HG02938 (cell line): ENCODE measurements at regions not wholly inside any gene's neighbourhood (a gene's known extent, or its start where the extent isn't known, plus 50 kb on each side); places are given as distances from the start of the nearest gene placed in this dataset.

Experiments used
- ATAC-seq: cut with Tn5 transposase; IDR thresholded peaks from one replicate; pipeline ENCODE4 v1.9.1; 2021; ENCODE audit warnings: mild to moderate bottlenecking, moderate library complexity; ENCODE audit not compliant: unreplicated experiment

GRCh38 chr9:99391937-99392594, 170.0 kb downstream of the SEC61B start:
- no peak for ATAC-seq

GRCh38 chr9:99392986-99393385, 170.9 kb downstream of the SEC61B start:
- no peak for ATAC-seq

GRCh38 chr9:99393993-99394392, 171.9 kb downstream of the SEC61B start:
- no peak for ATAC-seq

- ATAC-seq: no peak
Observed at GRCh38 chr9:99398241-99398640, 176.2 kb downstream of the SEC61B start.

GRCh38 chr9:99399474-99399873, 177.4 kb downstream of the SEC61B start:
- no peak for ATAC-seq

- ATAC-seq: no peak
Observed at GRCh38 chr9:99400184-99400731, 178.2 kb downstream of the SEC61B start.

GRCh38 chr9:99401680-99402504, 179.8 kb downstream of the SEC61B start:
- ATAC-seq: no peak

- no peak for ATAC-seq
Observed at GRCh38 chr9:99403371-99403770, 181.3 kb downstream of the SEC61B start.

GRCh38 chr9:99405359-99405758, 183.3 kb downstream of the SEC61B start:
- no peak for ATAC-seq

GRCh38 chr9:99406939-99407338, 184.9 kb downstream of the SEC61B start:
- ATAC-seq: no peak

GRCh38 chr9:99411068-99411467, 189.0 kb downstream of the SEC61B start:
- ATAC-seq: no peak

GRCh38 chr9:99411479-99412115, 189.5 kb downstream of the SEC61B start:
- no peak for ATAC-seq

- no peak for ATAC-seq
Observed at GRCh38 chr9:99412606-99413005, 190.5 kb downstream of the SEC61B start.

GRCh38 chr9:99414321-99414720, 192.2 kb downstream of the SEC61B start:
- ATAC-seq: no peak

- peak; percentile 7 for ATAC-seq
Observed at GRCh38 chr9:99415606-99416005, 193.5 kb downstream of the SEC61B start.

GRCh38 chr9:99416007-99416406, 193.9 kb downstream of the SEC61B start:
- ATAC-seq: peak; percentile 52

- no peak for ATAC-seq
Observed at GRCh38 chr9:99419070-99419469, 197.0 kb downstream of the SEC61B start.

GRCh38 chr9:99421369-99421768, 199.3 kb downstream of the SEC61B start:
- no peak for ATAC-seq

- ATAC-seq: no peak
Observed at GRCh38 chr9:99425124-99425523, 203.0 kb downstream of the SEC61B start.

GRCh38 chr9:99425923-99426842, 204.1 kb downstream of the SEC61B start:
- no peak for ATAC-seq

- ATAC-seq: no peak
Observed at GRCh38 chr9:99427260-99427659, 205.2 kb downstream of the SEC61B start.
